Gastroesophageal sphincter (tissue), 3 donors: ENCODE measurements at regions not wholly inside any gene's neighbourhood (a gene's known extent, or its start where the extent isn't known, plus 50 kb on each side); places are given as distances from the start of the nearest gene placed in this dataset.

Source experiments
- POLR2A ChIP-seq, 2 donors: fragments of 450-650 bp; IDR thresholded peaks; one replicate each; pipeline ENCODE4 v1.6.1; 2017; ENCODE audit warnings: antibody characterized with exemption in 2 of 2, mild to moderate bottlenecking in 2 of 2, moderate library complexity in 1 of 2
- POLR2AphosphoS5 ChIP-seq: sonication (generic); formaldehyde crosslinking; IDR thresholded peaks from one replicate; pipeline ENCODE4 v1.6.1; 2017; ENCODE audit warnings: antibody characterized with exemption
- TF ChIP-seq, protein P1 (sequence below), 4 experiments: fragments of 200-600 bp in 2 of 4; fragments of 450-650 bp in 2 of 4; sonication (generic) in 1 of 4; IDR thresholded peaks; one replicate each; pipeline ENCODE4 v1.5.1; 2017 to 2019; ENCODE audit warnings: antibody characterized with exemption in 4 of 4, mild to moderate bottlenecking in 2 of 4, moderate library complexity in 2 of 4

- no peak for TF ChIP-seq POLR2A (IDR thresholded peaks at IDR 0.05)
- TF ChIP-seq, protein P1, sequence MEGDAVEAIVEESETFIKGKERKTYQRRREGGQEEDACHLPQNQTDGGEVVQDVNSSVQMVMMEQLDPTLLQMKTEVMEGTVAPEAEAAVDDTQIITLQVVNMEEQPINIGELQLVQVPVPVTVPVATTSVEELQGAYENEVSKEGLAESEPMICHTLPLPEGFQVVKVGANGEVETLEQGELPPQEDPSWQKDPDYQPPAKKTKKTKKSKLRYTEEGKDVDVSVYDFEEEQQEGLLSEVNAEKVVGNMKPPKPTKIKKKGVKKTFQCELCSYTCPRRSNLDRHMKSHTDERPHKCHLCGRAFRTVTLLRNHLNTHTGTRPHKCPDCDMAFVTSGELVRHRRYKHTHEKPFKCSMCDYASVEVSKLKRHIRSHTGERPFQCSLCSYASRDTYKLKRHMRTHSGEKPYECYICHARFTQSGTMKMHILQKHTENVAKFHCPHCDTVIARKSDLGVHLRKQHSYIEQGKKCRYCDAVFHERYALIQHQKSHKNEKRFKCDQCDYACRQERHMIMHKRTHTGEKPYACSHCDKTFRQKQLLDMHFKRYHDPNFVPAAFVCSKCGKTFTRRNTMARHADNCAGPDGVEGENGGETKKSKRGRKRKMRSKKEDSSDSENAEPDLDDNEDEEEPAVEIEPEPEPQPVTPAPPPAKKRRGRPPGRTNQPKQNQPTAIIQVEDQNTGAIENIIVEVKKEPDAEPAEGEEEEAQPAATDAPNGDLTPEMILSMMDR (IDR thresholded peaks at IDR 0.05), result no peak
- no peak for TF ChIP-seq POLR2AphosphoS5
These were observed 221.1 kb upstream of the GSE1 start for GRCh38 chr16:85391769-85392583.
